H1 (cell line): ENCODE measurements at regions not wholly inside any gene's neighbourhood (a gene's known extent, or its start where the extent isn't known, plus 50 kb on each side); places are given as distances from the start of the nearest gene placed in this dataset.

Experiments used
- NRF1 ChIP-seq: IDR thresholded peaks from 2 replicates; pipeline ENCODE4 v1.6.1; 2011; ENCODE audit warnings: mild to moderate bottlenecking, low read depth, low read length, improper control_type of control experiment
- RBBP5 ChIP-seq: IDR thresholded peaks from 2 replicates; pipeline ENCODE4 v1.7.1; 2012; ENCODE audit warnings: low read depth, mild to moderate bottlenecking, inconsistent platforms, low read length, moderate library complexity, borderline replicate concordance

DNA sequence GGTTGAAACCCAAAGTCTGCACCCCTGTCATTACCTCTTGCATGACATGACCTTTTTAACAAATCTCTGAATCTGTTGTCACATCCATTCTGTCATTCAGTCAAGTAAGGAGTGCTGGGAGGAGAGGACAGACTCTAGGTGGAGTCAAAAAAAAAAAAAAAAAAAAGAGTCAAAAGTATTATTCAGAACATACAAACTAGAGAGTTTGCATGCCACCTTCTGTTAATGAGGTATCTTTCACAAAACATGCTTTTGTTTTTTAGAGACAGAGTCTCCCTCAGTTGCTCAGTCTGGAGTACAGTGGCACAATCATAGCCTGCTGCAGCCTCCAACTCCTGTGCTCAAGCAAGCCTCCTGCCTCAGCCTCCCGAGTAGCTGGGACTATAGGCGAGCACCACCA lies 81.6 kb upstream of the ARMC3 start (continued):
- no peak for TF ChIP-seq RBBP5
- TF ChIP-seq NRF1, result no peak
